Endothelial cell of umbilical vein (primary cell): ENCODE measurements at regions not wholly inside any gene's neighbourhood (a gene's known extent, or its start where the extent isn't known, plus 50 kb on each side); places are given as distances from the start of the nearest gene placed in this dataset.

ENCODE experiments used
- POLR2AphosphoS5 ChIP-seq: IDR thresholded peaks from 2 replicates; pipeline ENCODE4 v1.6.1; 2012; ENCODE audit warnings: low read depth, mild to moderate bottlenecking, control low read depth, low read length, moderate library complexity; ENCODE audit not compliant: insufficient read depth
- TF ChIP-seq, protein P1 (sequence below), 2 donors: IDR thresholded peaks; 1 replicate in 1 of 2; 2 replicates in 1 of 2; pipeline ENCODE4 v1.5.1; 2011; ENCODE audit warnings: low read length in 2 of 2, mild to moderate bottlenecking in 2 of 2, moderate library complexity in 2 of 2, control low read depth in 1 of 2, inconsistent platforms in 1 of 2, low read depth in 1 of 2; ENCODE audit not compliant: insufficient read depth in 1 of 2; ENCODE audit errors: extremely low read depth in 1 of 2

DNA sequence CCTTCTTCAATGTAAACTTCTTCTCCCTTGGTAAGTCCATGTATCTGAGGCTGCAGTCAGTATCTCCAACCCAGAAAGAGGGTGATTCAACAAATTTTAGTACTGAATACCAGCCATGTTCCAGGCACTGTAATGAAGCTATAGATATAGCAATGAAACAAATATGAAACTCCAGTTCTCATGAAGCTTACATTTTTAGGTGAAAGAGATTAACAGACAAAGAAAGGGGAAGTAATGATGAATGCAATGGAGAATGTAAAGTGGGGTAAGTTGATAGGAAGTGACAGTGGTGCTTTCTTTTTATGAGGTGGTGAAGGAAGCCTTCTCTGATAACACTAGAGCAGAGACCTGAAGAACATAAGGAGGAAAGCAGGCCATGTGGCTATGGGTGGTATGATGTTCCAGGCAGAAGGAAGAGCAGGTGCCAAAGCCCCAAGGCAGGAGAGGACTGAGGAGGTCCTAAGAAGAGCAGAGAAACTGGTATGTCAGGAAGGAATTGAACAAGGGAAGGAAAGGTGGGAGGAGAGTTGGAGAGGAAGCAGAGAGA is 143.6 kb downstream of the TFAP2B start:
- TF ChIP-seq, protein P1, sequence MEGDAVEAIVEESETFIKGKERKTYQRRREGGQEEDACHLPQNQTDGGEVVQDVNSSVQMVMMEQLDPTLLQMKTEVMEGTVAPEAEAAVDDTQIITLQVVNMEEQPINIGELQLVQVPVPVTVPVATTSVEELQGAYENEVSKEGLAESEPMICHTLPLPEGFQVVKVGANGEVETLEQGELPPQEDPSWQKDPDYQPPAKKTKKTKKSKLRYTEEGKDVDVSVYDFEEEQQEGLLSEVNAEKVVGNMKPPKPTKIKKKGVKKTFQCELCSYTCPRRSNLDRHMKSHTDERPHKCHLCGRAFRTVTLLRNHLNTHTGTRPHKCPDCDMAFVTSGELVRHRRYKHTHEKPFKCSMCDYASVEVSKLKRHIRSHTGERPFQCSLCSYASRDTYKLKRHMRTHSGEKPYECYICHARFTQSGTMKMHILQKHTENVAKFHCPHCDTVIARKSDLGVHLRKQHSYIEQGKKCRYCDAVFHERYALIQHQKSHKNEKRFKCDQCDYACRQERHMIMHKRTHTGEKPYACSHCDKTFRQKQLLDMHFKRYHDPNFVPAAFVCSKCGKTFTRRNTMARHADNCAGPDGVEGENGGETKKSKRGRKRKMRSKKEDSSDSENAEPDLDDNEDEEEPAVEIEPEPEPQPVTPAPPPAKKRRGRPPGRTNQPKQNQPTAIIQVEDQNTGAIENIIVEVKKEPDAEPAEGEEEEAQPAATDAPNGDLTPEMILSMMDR (IDR thresholded peaks at IDR 0.05; ENCODE audit: extremely low read depth in 1 of 2, insufficient read depth in 1 of 2, low read depth in 1 of 2, low read length in 2 of 2) = no peak
- no peak for TF ChIP-seq POLR2AphosphoS5
